Right atrium auricular region (tissue), 2 donors: ENCODE measurements at regions not wholly inside any gene's neighbourhood (a gene's known extent, or its start where the extent isn't known, plus 50 kb on each side); places are given as distances from the start of the nearest gene placed in this dataset.
"Not testable (repeated sequence)": the region's sequence is repeated elsewhere in the genome, so short reads cannot be mapped to it uniquely, and the experiment has no call there.

Experiments used
- DNase-seq: peaks from one replicate; pipeline ENCODE4 v3.0.0-alpha.2; 2019; ENCODE audit warnings: low spot score
- H3K27ac ChIP-seq, 2 donors: fragments of 200-600 bp; sonication (generic); 1 replicate in 1 of 2; 2 replicates in 1 of 2; pipeline ENCODE4 v1.5.1; 2016 to 2019
- H3K27me3 ChIP-seq, 2 donors: fragments of 200-600 bp; sonication (generic); one replicate each; pipeline versions ENCODE4 v1.5.1 to v1.6.0; 2017 to 2019
- H3K36me3 ChIP-seq: fragments of 200-600 bp; sonication (generic); one replicate; pipeline ENCODE4 v1.5.1; 2016
- H3K4me1 ChIP-seq, 2 donors: fragments of 200-600 bp; sonication (generic); one replicate each; pipeline versions ENCODE4 v1.5.1 to v1.6.0; 2017 to 2019
- H3K4me3 ChIP-seq, 2 donors: fragments of 200-600 bp; sonication (generic); 1 replicate in 1 of 2; 2 replicates in 1 of 2; pipeline ENCODE4 v1.5.1; 2017 to 2019; ENCODE audit warnings: mild to moderate bottlenecking in 1 of 2, moderate library complexity in 1 of 2
- H3K9me3 ChIP-seq, 2 donors: fragments of 200-600 bp; sonication (generic); one replicate each; pipeline ENCODE4 v1.5.1; 2019
- TF ChIP-seq, protein P1 (sequence below), 2 donors: fragments of 200-600 bp; sonication (generic); IDR thresholded peaks; one replicate each; pipeline ENCODE4 v1.5.1; 2019; ENCODE audit warnings: antibody characterized with exemption in 2 of 2

DNA sequence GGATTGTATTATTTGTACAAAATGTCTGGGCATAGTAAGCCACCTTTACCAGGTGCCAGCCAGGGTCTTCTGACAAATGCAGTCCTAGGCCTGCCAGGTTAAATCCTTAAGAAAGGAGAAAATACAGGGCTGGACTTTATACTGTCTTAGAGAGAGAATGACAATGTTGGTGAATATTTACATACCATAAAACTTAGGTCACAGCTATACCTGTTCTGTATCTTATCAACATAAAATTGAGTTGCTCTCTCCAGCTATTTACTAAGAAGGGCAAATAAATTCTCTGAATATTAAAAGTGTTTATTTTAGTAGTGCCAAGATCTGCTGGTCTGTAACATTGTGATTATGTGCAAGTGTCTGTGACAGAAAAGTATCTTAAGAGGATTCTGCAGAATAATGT is 971.1 kb downstream of the AACS start:
- Histone ChIP-seq H3K9me3 (peaks cover 0 to 6% of the 10 kb centered on the region in 2 donors), H3K4me1 (no peaks in the 10 kb centered on the region), H3K27ac (no peak overlapping the region), H3K36me3 (no peaks in the 10 kb centered on the region), H3K27me3 (no peaks in the 10 kb centered on the region), H3K4me3 (no peak overlapping the region)
- TF ChIP-seq, protein P1, sequence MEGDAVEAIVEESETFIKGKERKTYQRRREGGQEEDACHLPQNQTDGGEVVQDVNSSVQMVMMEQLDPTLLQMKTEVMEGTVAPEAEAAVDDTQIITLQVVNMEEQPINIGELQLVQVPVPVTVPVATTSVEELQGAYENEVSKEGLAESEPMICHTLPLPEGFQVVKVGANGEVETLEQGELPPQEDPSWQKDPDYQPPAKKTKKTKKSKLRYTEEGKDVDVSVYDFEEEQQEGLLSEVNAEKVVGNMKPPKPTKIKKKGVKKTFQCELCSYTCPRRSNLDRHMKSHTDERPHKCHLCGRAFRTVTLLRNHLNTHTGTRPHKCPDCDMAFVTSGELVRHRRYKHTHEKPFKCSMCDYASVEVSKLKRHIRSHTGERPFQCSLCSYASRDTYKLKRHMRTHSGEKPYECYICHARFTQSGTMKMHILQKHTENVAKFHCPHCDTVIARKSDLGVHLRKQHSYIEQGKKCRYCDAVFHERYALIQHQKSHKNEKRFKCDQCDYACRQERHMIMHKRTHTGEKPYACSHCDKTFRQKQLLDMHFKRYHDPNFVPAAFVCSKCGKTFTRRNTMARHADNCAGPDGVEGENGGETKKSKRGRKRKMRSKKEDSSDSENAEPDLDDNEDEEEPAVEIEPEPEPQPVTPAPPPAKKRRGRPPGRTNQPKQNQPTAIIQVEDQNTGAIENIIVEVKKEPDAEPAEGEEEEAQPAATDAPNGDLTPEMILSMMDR (IDR thresholded peaks at IDR 0.05), result no peak
- no peak for DNase-seq

DNA sequence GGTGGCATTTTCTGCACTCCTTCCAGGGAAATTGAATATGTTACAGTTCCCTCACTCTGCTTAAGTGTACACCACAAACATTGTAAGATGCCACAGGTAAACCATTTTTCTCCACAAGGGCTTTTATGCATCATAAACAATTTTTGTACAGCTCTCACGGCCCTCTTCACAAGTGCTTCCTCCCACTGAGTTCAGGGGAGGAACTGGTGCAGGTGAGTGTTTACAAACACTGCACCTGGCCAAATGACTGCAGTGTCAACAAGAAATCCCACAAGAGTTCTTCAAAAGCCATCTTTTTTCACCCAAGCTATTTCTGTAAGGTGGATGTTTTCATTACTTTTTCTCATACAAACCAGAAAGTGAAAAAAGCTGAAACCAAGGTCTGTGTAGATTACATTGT is 973.2 kb downstream of the AACS start:
- DNase-seq, result no peak
- H3K4me3 ChIP-seq, result no peak overlapping the region
- no peak overlapping the region for H3K27ac ChIP-seq
- no peaks in the 10 kb centered on the region for H3K4me1 ChIP-seq
- H3K36me3 ChIP-seq, result no peaks in the 10 kb centered on the region
- TF ChIP-seq, protein P1 (IDR thresholded peaks at IDR 0.05), result no peak
- no peaks in the 10 kb centered on the region for H3K27me3 ChIP-seq
- H3K9me3 ChIP-seq, result peaks cover 0 to 6% of the 10 kb centered on the region in 2 donors

DNA sequence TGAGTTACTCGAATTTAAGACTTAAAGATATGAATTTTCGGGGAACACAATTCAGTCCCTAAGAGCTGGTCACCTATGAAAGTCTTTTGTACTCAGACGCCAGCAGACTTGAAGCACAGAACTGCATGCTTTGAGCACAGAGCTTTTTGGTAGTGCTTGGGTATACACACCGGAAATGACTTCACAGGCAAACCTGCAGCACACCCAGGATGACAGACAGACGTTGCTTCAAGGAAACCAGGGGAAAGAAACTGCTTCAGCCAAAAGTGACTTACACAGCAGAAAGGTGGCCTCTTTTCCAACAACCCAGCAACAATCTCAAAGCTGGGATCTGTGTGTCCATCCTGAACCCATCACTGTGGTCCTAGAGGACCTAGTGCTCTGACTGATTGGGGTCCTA is 975.1 kb downstream of the AACS start:
- Histone ChIP-seq H3K36me3 (no peaks in the 10 kb centered on the region), H3K4me1 (no peaks in the 10 kb centered on the region), H3K4me3 (no peak overlapping the region), H3K9me3 (peaks cover 0 to 6% of the 10 kb centered on the region in 2 donors), H3K27ac (no peak overlapping the region), H3K27me3 (no peaks in the 10 kb centered on the region)
- DNase-seq, result no peak
- TF ChIP-seq, protein P1 (IDR thresholded peaks at IDR 0.05), result no peak

DNA sequence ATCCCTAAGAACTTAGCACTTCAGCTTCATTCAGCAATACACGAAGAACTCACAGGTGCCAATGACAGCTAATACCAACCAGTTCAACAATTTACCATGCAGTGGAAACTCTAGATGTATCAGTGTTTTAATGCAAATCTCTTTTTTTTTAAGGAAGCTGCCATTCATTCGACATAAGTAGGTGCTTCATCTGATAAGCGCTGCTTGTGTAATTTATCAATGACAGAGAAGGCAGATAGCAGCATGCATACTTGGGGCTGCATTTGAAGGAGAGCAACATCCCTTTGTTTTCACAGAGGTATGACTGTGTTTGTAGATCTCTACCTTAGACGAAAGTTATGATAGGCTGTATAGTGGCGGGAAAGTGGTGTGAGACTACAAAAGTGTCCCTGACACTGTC is 977.1 kb downstream of the AACS start:
- no peaks in the 10 kb centered on the region for H3K27me3 ChIP-seq
- H3K4me1 ChIP-seq, result no peaks in the 10 kb centered on the region
- H3K36me3 ChIP-seq, result no peaks in the 10 kb centered on the region
- H3K9me3 ChIP-seq, result peaks cover 0 to 6% of the 10 kb centered on the region in 2 donors
- TF ChIP-seq, protein P1 (IDR thresholded peaks at IDR 0.05), result no peak
- no peak for DNase-seq
- no peak overlapping the region for H3K4me3 ChIP-seq
- no peak overlapping the region for H3K27ac ChIP-seq

DNA sequence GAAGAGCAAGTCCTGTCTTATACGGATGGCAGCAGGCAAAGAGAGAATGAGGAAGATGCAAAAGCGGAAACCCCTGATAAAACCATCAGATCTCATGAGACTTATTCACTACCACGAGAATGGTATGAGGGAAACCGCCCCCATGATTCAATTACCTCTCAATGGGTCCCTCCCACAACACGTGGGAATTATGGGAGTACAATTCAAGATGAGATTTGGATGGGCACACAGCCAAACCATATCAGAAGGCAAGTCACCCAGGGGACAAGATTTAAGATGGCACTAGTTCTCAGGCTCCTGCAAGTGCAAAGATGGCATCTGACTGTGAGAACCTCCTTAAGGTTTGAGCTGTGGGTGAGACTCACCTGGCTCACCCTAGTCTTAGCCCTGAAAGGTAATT is 984.3 kb downstream of the AACS start:
- not testable (repeated sequence) for H3K27ac ChIP-seq, DNase-seq, H3K4me1 ChIP-seq, H3K36me3 ChIP-seq, H3K4me3 ChIP-seq, H3K9me3 ChIP-seq, H3K27me3 ChIP-seq

DNA sequence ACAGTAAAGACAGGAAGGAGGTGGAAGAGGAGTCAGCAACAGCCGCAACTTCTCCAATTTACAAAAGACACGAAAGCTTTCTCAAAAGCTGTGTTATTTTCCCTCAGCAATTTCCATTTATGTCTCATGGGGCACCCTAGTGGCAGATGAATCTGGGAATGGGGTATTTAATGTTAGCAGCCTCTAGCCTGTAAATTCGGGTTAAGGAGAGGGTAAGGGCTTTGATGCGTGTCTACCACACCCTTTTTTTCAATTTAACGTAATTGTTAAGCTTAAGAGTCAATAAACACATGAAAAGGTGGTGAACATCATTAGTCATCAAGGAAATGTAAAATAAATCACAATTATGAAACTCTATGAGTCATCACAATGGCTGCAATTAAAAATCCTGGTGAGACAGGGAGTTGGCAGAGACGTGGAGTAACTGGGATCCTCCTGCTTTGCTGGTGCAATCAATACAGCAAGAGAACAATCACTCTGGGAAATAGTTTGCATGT is 986.4 kb downstream of the AACS start:
- Histone ChIP-seq H3K9me3 (no peaks in the 10 kb centered on the region), H3K27ac (no peak overlapping the region), H3K4me3 (no peak overlapping the region), H3K4me1 (no peaks in the 10 kb centered on the region), H3K27me3 (no peaks in the 10 kb centered on the region), H3K36me3 (no peaks in the 10 kb centered on the region)
- TF ChIP-seq, protein P1 (IDR thresholded peaks at IDR 0.05), result no peak
- DNase-seq, result no peak
